ENCODE measurements at regions not wholly inside any gene's neighbourhood (a gene's known extent, or its start where the extent isn't known, plus 50 kb on each side); places are given as distances from the start of the nearest gene placed in this dataset.

GRCh38 chr12:85530456-85530855 lies 250.4 kb downstream of the ALX1 start:
- Histone ChIP-seq H3K23ac (ENCODE audit: insufficient read length) (no peak overlapping the region), H3K23me2 (ENCODE audit: low read depth, low read length) (no peaks in the 10 kb centered on the region), H3K4ac (replicated peaks; ENCODE audit: insufficient read length, low read depth, low read length) (no peak overlapping the region), H3K4me2 (ENCODE audit: insufficient read depth in 1 of 2, low read depth in 2 of 2, low read length in 2 of 2) (no peak overlapping the region), H2BK20ac (ENCODE audit: low read length) (no peak overlapping the region), H3K79me1 (ENCODE audit: low read depth, low read length) (no peaks in the 10 kb centered on the region), H2AK5ac (ENCODE audit: low read depth, low read length) (no peak overlapping the region), H3K14ac (ENCODE audit: insufficient read length) (no peak overlapping the region), H3K27me3 (replicated peaks in 1 of 4; ENCODE audit: control insufficient read depth in 3 of 4, extremely low read depth in 1 of 4, insufficient read depth in 3 of 4, low read length in 3 of 4) (no peaks in the 10 kb centered on the region), H2BK15ac (ENCODE audit: low read length) (no peak overlapping the region), H3K4me3 (ENCODE audit: extremely low read depth in 1 of 4, insufficient read depth in 2 of 4, low read depth in 3 of 4, low read length in 4 of 4) (no peak overlapping the region), H4K8ac (ENCODE audit: extremely low read depth, insufficient read depth, low read length) (no peak overlapping the region), H4K5ac (ENCODE audit: insufficient read length, low read depth, low read length) (no peak overlapping the region), H4K91ac (replicated peaks; ENCODE audit: insufficient read length, low read length) (no peak overlapping the region), H2BK12ac (ENCODE audit: low read depth, low read length) (no peak overlapping the region), H2BK5ac (ENCODE audit: low read depth, low read length) (no peak overlapping the region), H2AFZ (ENCODE audit: low read length) (no peak overlapping the region), H2BK120ac (replicated peaks; ENCODE audit: low read depth, low read length) (no peak overlapping the region), H3K18ac (ENCODE audit: extremely low read depth, low read length) (no peak overlapping the region), H3K9me3 (ENCODE audit: insufficient read depth in 2 of 2, low read depth in 1 of 2, low read length in 1 of 2) (no peaks in the 10 kb centered on the region), H3K36me3 (ENCODE audit: control insufficient read depth in 2 of 4, insufficient read depth in 4 of 4, low read length in 3 of 4) (no peaks in the 10 kb centered on the region), H3K56ac (replicated peaks; ENCODE audit: insufficient read length, low read depth, low read length) (no peak overlapping the region), H3K9ac (replicated peaks in 1 of 4; ENCODE audit: extremely low read depth in 1 of 4, low read depth in 3 of 4, low read length in 3 of 4) (no peak overlapping the region), H4K20me1 (replicated peaks in 1 of 2; ENCODE audit: control insufficient read depth in 1 of 2, insufficient read depth in 2 of 2, low read length in 2 of 2) (no peaks in the 10 kb centered on the region), H3K4me1 (replicated peaks in 1 of 4; ENCODE audit: control insufficient read depth in 3 of 4, insufficient read depth in 4 of 4, low read length in 3 of 4) (peaks cover 0 to 2% (median 0%) of the 10 kb centered on the region in 4 experiments; a peak in 1 of 7 replicates), H3K79me2 (ENCODE audit: control insufficient read depth in 1 of 2, insufficient read depth in 2 of 2, low read length in 2 of 2) (no peaks in the 10 kb centered on the region), H3K27ac (ENCODE audit: low read depth, low read length) (no peak overlapping the region)
- POLR2A ChIA-PET (ENCODE audit: partially characterized antibody), result no interaction called here
- no peak for DNase-seq (ENCODE audit: low read depth in 1 of 2, low spot score in 2 of 2)
- FAIRE-seq, result no peak
- CTCF ChIA-PET (ENCODE audit: partially characterized antibody), result no interaction called here
- WGBS, 2 experiments (ENCODE audit: extremely low coverage in 1 of 2, insufficient coverage in 1 of 2, insufficient read length in 1 of 2, insufficient replicate concordance in 2 of 2, low coverage in 1 of 2, low lambda C conversion rate in 2 of 2, missing lambda C conversion rate in 1 of 2), result 98% methylated on average over 4 of the region's 4 CpGs; no CpG with 5 or more reads in 1 of the 2 experiments
- TF ChIP-seq RAD21 (IDR thresholded peaks at IDR 0.05 in 1 of 2, conservative IDR thresholded peaks at IDR 0.05 in 1 of 2; ENCODE audit: low read depth in 2 of 2, low read length in 2 of 2) (no peak), KDM5A (IDR thresholded peaks at IDR 0.05; ENCODE audit: low read length) (no peak), POU5F1 (IDR thresholded peaks at IDR 0.05; ENCODE audit: low read depth, low read length) (no peak), ASH2L (IDR thresholded peaks at IDR 0.05; ENCODE audit: low read length) (no peak), SIRT6 (IDR thresholded peaks at IDR 0.05; ENCODE audit: low read length) (no peak), CHD1 (IDR thresholded peaks at IDR 0.05; ENCODE audit: low read depth, low read length) (no peak)
- TF ChIP-seq, protein P1, sequence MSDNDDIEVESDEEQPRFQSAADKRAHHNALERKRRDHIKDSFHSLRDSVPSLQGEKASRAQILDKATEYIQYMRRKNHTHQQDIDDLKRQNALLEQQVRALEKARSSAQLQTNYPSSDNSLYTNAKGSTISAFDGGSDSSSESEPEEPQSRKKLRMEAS (IDR thresholded peaks at IDR 0.05), result no peak
